IMR-90 (cell line): ENCODE measurements at regions not wholly inside any gene's neighbourhood (a gene's known extent, or its start where the extent isn't known, plus 50 kb on each side); places are given as distances from the start of the nearest gene placed in this dataset.

ENCODE experiments used
- ATAC-seq: fragments of 200-7000 bp; cut with Tn5 transposase; 2 replicates; pipeline ENCODE4 v1.9.1; 2020; ENCODE audit warnings: low read depth, mild to moderate bottlenecking, moderate library complexity
- BruUV-seq: library from RNA; stranded (reverse); fragments of 400-500 nt; replicated peaks from 2 replicates; lab custom pipeline; 2021; lab: Mats Ljungman, UMichigan
- CTCF ChIA-PET: fragments of 300-600 bp; formaldehyde crosslinking; extraction: SDS; loops from one replicate; lab custom pipeline; 2021; ENCODE audit warnings: antibody characterized with exemption; lab: Yijun Ruan, JAX
- POLR2A ChIA-PET: fragments of 300-600 bp; sonication (Branson Sonifier 250); formaldehyde crosslinking; loops from one replicate; lab custom pipeline; 2022; ENCODE audit warnings: antibody characterized with exemption; ENCODE audit not compliant: unreplicated experiment; lab: Charles Lee
- DNase-seq: peaks from one replicate; pipeline ENCODE4 v3.0.0; 2013
- H2AFZ ChIP-seq: replicated peaks from 2 replicates; pipeline ENCODE3; 2013; ENCODE audit warnings: low read length, mild to moderate bottlenecking; ENCODE audit not compliant: poor library complexity
- H2AK5ac ChIP-seq: 2 replicates; pipeline ENCODE4 v1.6.1; 2013; ENCODE audit warnings: low read depth, low read length, inconsistent platforms
- H2AK9ac ChIP-seq: replicated peaks from 2 replicates; pipeline ENCODE3; 2013; ENCODE audit warnings: mild to moderate bottlenecking, low read depth, low read length, moderate library complexity; ENCODE audit not compliant: poor library complexity
- H2BK120ac ChIP-seq: 2 replicates; pipeline ENCODE4 v1.6.1; 2013; ENCODE audit warnings: low read depth, low read length, inconsistent platforms
- H2BK15ac ChIP-seq: 3 replicates; pipeline ENCODE4 v1.6.1; 2013; ENCODE audit warnings: low read depth, low read length, inconsistent platforms
- H2BK20ac ChIP-seq: 2 replicates; pipeline ENCODE4 v1.6.1; 2013; ENCODE audit warnings: low read depth, mild to moderate bottlenecking, inconsistent platforms, low read length, moderate library complexity
- H2BK5ac ChIP-seq: 2 replicates; pipeline ENCODE4 v1.6.1; 2013; ENCODE audit warnings: mild to moderate bottlenecking, low read depth, low read length, inconsistent platforms; ENCODE audit not compliant: poor library complexity, severe bottlenecking
- H3K14ac ChIP-seq: replicated peaks from 2 replicates; pipeline ENCODE4 v1.6.1; 2013; ENCODE audit warnings: low read depth, low read length, inconsistent platforms
- H3K18ac ChIP-seq: 2 replicates; pipeline ENCODE4 v1.6.1; 2013; ENCODE audit warnings: low read depth, low read length, control low read depth
- H3K23ac ChIP-seq: 2 replicates; pipeline ENCODE4 v1.6.1; 2013; ENCODE audit warnings: low read depth, low read length, inconsistent platforms
- H3K27ac ChIP-seq: 2 replicates; pipeline ENCODE4 v1.5.1; 2013; ENCODE audit warnings: mild to moderate bottlenecking, control low read depth, low read length; ENCODE audit not compliant: insufficient read depth
- H3K27me3 ChIP-seq: 2 replicates; pipeline ENCODE4 v1.6.1; 2013; ENCODE audit warnings: low read length; ENCODE audit not compliant: control insufficient read depth, insufficient read depth
- H3K36me3 ChIP-seq: 2 replicates; pipeline ENCODE4 v1.6.1; 2013; ENCODE audit warnings: low read length, mixed read lengths; ENCODE audit not compliant: control insufficient read depth, insufficient read depth
- H3K4ac ChIP-seq: 2 replicates; pipeline ENCODE4 v1.6.1; 2013; ENCODE audit warnings: low read depth, low read length, inconsistent platforms
- H3K4me1 ChIP-seq: 2 replicates; pipeline ENCODE4 v1.6.1; 2013; ENCODE audit warnings: low read length, mixed read lengths; ENCODE audit not compliant: control insufficient read depth, insufficient read depth
- H3K4me2 ChIP-seq: 2 replicates; pipeline ENCODE4 v1.6.1; 2013; ENCODE audit warnings: low read depth, mild to moderate bottlenecking, control low read depth, low read length, moderate library complexity
- H3K4me3 ChIP-seq: 2 replicates; pipeline ENCODE4 v1.5.1; 2013; ENCODE audit warnings: low read depth, mild to moderate bottlenecking, control low read depth, low read length, moderate library complexity; ENCODE audit not compliant: insufficient read depth
- H3K56ac ChIP-seq: 2 replicates; pipeline ENCODE4 v1.6.1; 2013; ENCODE audit warnings: low read length, inconsistent platforms; ENCODE audit not compliant: insufficient read depth; ENCODE audit errors: extremely low read depth
- H3K79me1 ChIP-seq, 2 experiments: 2 replicates each; pipeline ENCODE4 v1.6.1; 2013; ENCODE audit warnings: low read length in 2 of 2, inconsistent platforms in 1 of 2, low read depth in 1 of 2
- H3K9ac ChIP-seq: 2 replicates; pipeline ENCODE4 v1.6.1; 2013; ENCODE audit warnings: low read depth, low read length, control low read depth
- H3K9me1 ChIP-seq: 2 replicates; pipeline ENCODE4 v1.6.1; 2013; ENCODE audit warnings: low read length, inconsistent platforms; ENCODE audit not compliant: insufficient read depth
- H3K9me3 ChIP-seq: 2 replicates; pipeline ENCODE4 v1.6.1; 2013; ENCODE audit warnings: low read length; ENCODE audit not compliant: control insufficient read depth, insufficient read depth
- H4K20me1 ChIP-seq: 2 replicates; pipeline ENCODE4 v1.6.1; 2013; ENCODE audit warnings: low read length, inconsistent platforms; ENCODE audit not compliant: insufficient read depth
- H4K5ac ChIP-seq: 2 replicates; pipeline ENCODE4 v1.6.1; 2013; ENCODE audit warnings: mild to moderate bottlenecking, low read depth, low read length, control low read depth
- H4K8ac ChIP-seq, 2 experiments: 2 replicates each; pipeline ENCODE4 v1.6.1; 2013; ENCODE audit warnings: low read depth in 2 of 2, low read length in 2 of 2, control low read depth in 1 of 2, inconsistent platforms in 1 of 2
- H4K91ac ChIP-seq: 2 replicates; pipeline ENCODE4 v1.6.1; 2013; ENCODE audit warnings: low read depth, low read length, inconsistent platforms; ENCODE audit not compliant: insufficient read depth
- BHLHE40 ChIP-seq: fragments of 150-350 bp; IDR thresholded peaks from 2 replicates; pipeline ENCODE4 v1.6.1; 2016; ENCODE audit warnings: mild to moderate bottlenecking, low read depth, low read length
- CEBPB ChIP-seq: IDR thresholded peaks from 2 replicates; pipeline ENCODE4 v1.6.1; 2012; ENCODE audit warnings: low read depth, low read length, improper control_type of control experiment
- ELK1 ChIP-seq: fragments of 150-350 bp; IDR thresholded peaks from 2 replicates; pipeline ENCODE4 v1.6.1; 2016; ENCODE audit warnings: low read depth, mild to moderate bottlenecking, low read length, moderate library complexity, borderline replicate concordance
- MAZ ChIP-seq: IDR thresholded peaks from 2 replicates; pipeline ENCODE4 v1.6.1; 2012; ENCODE audit warnings: low read depth, mild to moderate bottlenecking, low read length, improper control_type of control experiment, moderate library complexity, borderline replicate concordance
- MXI1 ChIP-seq: IDR thresholded peaks from 2 replicates; pipeline ENCODE4 v1.6.1; 2012; ENCODE audit warnings: low read depth, mild to moderate bottlenecking, low read length, moderate library complexity, borderline replicate concordance
- NFE2L2 ChIP-seq: fragments of 150-350 bp; IDR thresholded peaks from 2 replicates; pipeline ENCODE4 v1.6.1; 2016; ENCODE audit warnings: low read depth, mild to moderate bottlenecking, low read length
- SMC3 ChIP-seq: fragments of 150-350 bp; IDR thresholded peaks from 2 replicates; pipeline ENCODE4 v1.6.1; 2016; ENCODE audit warnings: low read depth, mild to moderate bottlenecking, antibody characterized with exemption, low read length, moderate library complexity
- USF2 ChIP-seq: fragments of 150-350 bp; IDR thresholded peaks from 2 replicates; pipeline ENCODE4 v1.6.1; 2017; ENCODE audit warnings: mild to moderate bottlenecking, antibody characterized with exemption, low read length, low read depth
- WGBS, 2 experiments: methylation state at CpG; one replicate each; pipeline versions ENCODE4 v1.1.5 to v1.1.7; 2013; ENCODE audit warnings: missing lambda C conversion rate in 2 of 2; ENCODE audit not compliant: insufficient read length in 1 of 2; ENCODE audit errors: extremely low coverage in 2 of 2; 5-methylcytosine and 5-hydroxymethylcytosine counted together
- dilution Hi-C: fragments of 300-500 bp; cut with HindIII; formaldehyde crosslinking; loops from one replicate; pipeline ENCODE4 v1.14.3; 2018; ENCODE audit warnings: low sequenced_read_pairs; ENCODE audit not compliant: unreplicated experiment
- in situ Hi-C: fragments of 300-500 bp; cut with MboI; formaldehyde crosslinking; loops from 3 replicates; pipeline ENCODE4 v1.14.3; 2019; ENCODE audit warnings: low sequenced_read_pairs, inconsistent platforms, mixed read lengths
- intact Hi-C: fragments of 100-400 bp; cut with micrococcal nuclease; formaldehyde crosslinking; loops from 2 replicates; pipeline ENCODE4 v1.10.0; 2022

DNA sequence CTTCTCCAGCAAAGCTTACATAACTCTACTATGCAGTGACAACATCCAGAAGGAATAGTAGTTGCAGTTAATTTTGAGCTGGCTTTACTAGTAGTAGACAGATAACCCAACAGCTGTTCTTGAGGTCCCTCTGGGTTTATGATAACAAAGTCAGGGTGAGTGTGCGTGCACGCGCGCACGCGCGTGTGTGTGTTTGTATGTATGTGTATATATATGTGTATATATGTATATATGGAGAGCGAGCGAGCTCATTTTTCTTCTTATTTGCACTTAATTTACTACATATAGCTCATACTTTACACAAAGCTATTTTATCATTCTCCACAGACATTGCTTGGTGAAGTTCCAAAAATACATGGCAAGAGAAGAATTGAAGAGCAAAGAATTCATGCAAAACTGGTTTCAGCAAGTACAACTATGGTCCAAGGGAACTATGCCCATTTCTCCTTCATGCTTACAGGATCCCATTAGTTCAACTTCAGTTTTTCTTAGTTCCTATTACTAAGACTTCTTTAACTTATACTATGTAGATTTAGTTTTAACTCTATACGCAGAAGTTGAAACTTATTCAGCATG, 105.9 kb upstream of the TMEM168 start:
- Histone ChIP-seq H4K20me1 (peaks cover 10% of the 10 kb centered on the region), H3K4me2 (no peak overlapping the region), H3K14ac (no peak overlapping the region), H2AFZ (no peak overlapping the region), H4K91ac (no peak overlapping the region), H3K9me3 (no peaks in the 10 kb centered on the region), H3K56ac (no peak overlapping the region), H2AK9ac (no peak overlapping the region), H2AK5ac (no peak overlapping the region), H2BK15ac (no peak overlapping the region), H3K18ac (no peak overlapping the region), H3K9ac (no peak overlapping the region), H2BK20ac (no peak overlapping the region), H3K36me3 (peaks cover 6% of the 10 kb centered on the region), H2BK5ac (no peak overlapping the region), H2BK120ac (no peak overlapping the region), H3K4me1 (no peaks in the 10 kb centered on the region), H3K4ac (no peak overlapping the region), H3K4me3 (no peak overlapping the region), H4K5ac (no peak overlapping the region), H3K27me3 (no peaks in the 10 kb centered on the region), H3K9me1 (peaks cover 5% of the 10 kb centered on the region; the same call in 1 of the 2 replicates), H3K23ac (no peak overlapping the region), H4K8ac (no peak overlapping the region), H3K79me1 (peaks cover 18 to 19% of the 10 kb centered on the region in 2 experiments), H3K27ac (no peak overlapping the region)
- BruUV-seq, result no TSS peak
- intact Hi-C loops (loop anchor here (5.0 kb wide), 3 partner anchors 229 to 526 kb away; no protein-coding TSS in a partner anchor), in situ Hi-C loops (loop anchor here (10.0 to 25.0 kb wide), 2 partner anchors 351 to 1134 kb away; no protein-coding TSS in a partner anchor), dilution Hi-C loops (no loop called here)
- POLR2A ChIA-PET, result no interaction called here
- WGBS, 2 experiments, result no CpG with 5 or more reads among the region's 10 CpGs
- ATAC-seq (no peak), DNase-seq (no peak)
- TF ChIP-seq SMC3 (no peak), MAZ (no peak), BHLHE40 (no peak), MXI1 (no peak), USF2 (no peak), NFE2L2 (no peak), CEBPB (no peak), ELK1 (no peak)
- CTCF ChIA-PET, result no interaction called here
